Kidney epithelial cell (primary cell): ENCODE measurements at regions not wholly inside any gene's neighbourhood (a gene's known extent, or its start where the extent isn't known, plus 50 kb on each side); places are given as distances from the start of the nearest gene placed in this dataset.

Experiments
- DNase-seq: peaks from one replicate; pipeline ENCODE4 v3.0.0-alpha.2; 2010; ENCODE audit warnings: low read depth
- H3K27me3 ChIP-seq: 2 replicates; pipeline ENCODE4 v1.6.0; 2011; ENCODE audit warnings: low read length; ENCODE audit not compliant: control insufficient read depth, insufficient read depth
- H3K36me3 ChIP-seq: 2 replicates; pipeline ENCODE4 v1.5.1; 2011; ENCODE audit warnings: low read length; ENCODE audit not compliant: control insufficient read depth, insufficient read depth
- H3K4me3 ChIP-seq: 2 replicates; pipeline ENCODE4 v1.5.1; 2011; ENCODE audit warnings: low read depth, mild to moderate bottlenecking, control low read depth, low read length
- CTCF ChIP-seq: IDR thresholded peaks from 2 replicates; pipeline ENCODE4 v1.5.1; 2011; ENCODE audit warnings: mild to moderate bottlenecking, moderate library complexity, low read length, control low read depth, inconsistent platforms; ENCODE audit not compliant: insufficient read depth, poor library complexity, severe bottlenecking

- no peak for DNase-seq
- Histone ChIP-seq H3K27me3 (peaks cover 2% of the 10 kb centered on the region), H3K4me3 (no peak overlapping the region), H3K36me3 (no peaks in the 10 kb centered on the region)
- no peak for TF ChIP-seq CTCF
Observed at GRCh38 chr6:99867026-99867425, 127.0 kb downstream of the MCHR2 start.

DNA sequence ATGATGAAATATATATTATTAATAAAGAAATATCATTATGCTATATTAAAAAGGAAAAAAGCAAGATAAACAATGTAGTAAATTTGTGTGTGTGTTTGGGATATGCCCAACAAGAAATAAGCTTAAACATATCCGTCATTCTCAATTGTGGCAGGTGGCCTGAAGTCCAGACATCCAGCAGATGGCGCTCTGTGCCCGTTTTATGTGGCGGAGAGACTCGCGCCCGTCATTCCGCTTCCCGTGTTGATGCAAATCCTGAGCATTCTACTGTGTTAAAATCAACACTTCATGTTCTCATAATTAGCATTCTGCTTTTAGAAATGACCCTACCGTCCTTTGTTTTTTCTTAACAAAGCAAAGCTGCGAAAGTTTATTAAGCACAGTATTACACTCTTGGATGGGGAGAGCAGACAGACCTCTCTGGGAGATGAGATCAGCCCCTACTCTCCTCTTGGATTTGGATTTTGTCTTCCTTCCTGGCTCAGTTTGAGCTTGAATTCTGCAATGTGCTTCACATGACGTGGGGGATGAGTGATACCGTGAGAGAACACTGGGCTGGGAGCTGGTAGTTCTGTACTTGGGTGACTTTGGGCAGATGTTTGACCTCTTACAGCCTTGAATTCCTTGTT lies 125.8 kb downstream of the MCHR2 start:
- Histone ChIP-seq H3K4me3 (no peak overlapping the region), H3K27me3 (peaks cover 2% of the 10 kb centered on the region)
- peak; percentile 16 for DNase-seq

More for the DNA sequence above, 125.8 kb downstream of the MCHR2 start:
- peak; percentile 86 for TF ChIP-seq CTCF
- H3K36me3 ChIP-seq: no peaks in the 10 kb centered on the region
